ENCODE measurements at regions not wholly inside any gene's neighbourhood (a gene's known extent, or its start where the extent isn't known, plus 50 kb on each side); places are given as distances from the start of the nearest gene placed in this dataset.

GRCh38 chr1:60763741-60764140 is 318.6 kb upstream of the NFIA start:
- TF ChIP-seq YY1 (IDR thresholded peaks at IDR 0.05; ENCODE audit: insufficient read depth, insufficient read length) (no peak), ZNF274 (IDR thresholded peaks at IDR 0.05; ENCODE audit: low read depth, low read length) (no peak)
